Thyroid gland (tissue), 4 donors: ENCODE measurements at regions not wholly inside any gene's neighbourhood (a gene's known extent, or its start where the extent isn't known, plus 50 kb on each side); places are given as distances from the start of the nearest gene placed in this dataset.

ENCODE experiments used
- CTCF ChIP-seq, 6 experiments: fragments of 200-600 bp in 3 of 6; fragments of 450-650 bp in 3 of 6; sonication (generic) in 3 of 6; IDR thresholded peaks; one replicate each; pipeline ENCODE4 v1.5.1; 2016 to 2019; ENCODE audit warnings: antibody characterized with exemption in 6 of 6, mild to moderate bottlenecking in 2 of 6, inconsistent platforms in 1 of 6, moderate library complexity in 1 of 6
- POLR2A ChIP-seq, 2 donors: fragments of 450-650 bp; IDR thresholded peaks; one replicate each; pipeline ENCODE4 v1.6.1; 2017; ENCODE audit warnings: antibody characterized with exemption in 2 of 2, mild to moderate bottlenecking in 2 of 2, moderate library complexity in 1 of 2

GRCh38 chr5:2493356-2493755 is 258.1 kb downstream of the IRX2 start:
- TF ChIP-seq CTCF (IDR thresholded peaks at IDR 0.05) (no peak), POLR2A (IDR thresholded peaks at IDR 0.05) (no peak)
